Mesenchymal stem cell (in vitro differentiated cells and primary cell): ENCODE measurements at regions not wholly inside any gene's neighbourhood (a gene's known extent, or its start where the extent isn't known, plus 50 kb on each side); places are given as distances from the start of the nearest gene placed in this dataset.

Experiments
- DNase-seq: peaks from one replicate; pipeline ENCODE4 v3.0.0-alpha.2; 2013
- H2AFZ ChIP-seq: one replicate; pipeline ENCODE4 v1.6.1; 2013; ENCODE audit warnings: low read depth, mild to moderate bottlenecking, control low read depth, inconsistent platforms, low read length, moderate library complexity
- H2AK5ac ChIP-seq: 2 replicates; pipeline ENCODE4 v1.6.1; 2013; ENCODE audit warnings: low read length, moderate library complexity, mild to moderate bottlenecking, inconsistent platforms; ENCODE audit not compliant: severe bottlenecking
- H2BK120ac ChIP-seq: one replicate; pipeline ENCODE4 v1.6.1; 2013; ENCODE audit warnings: low read depth, mild to moderate bottlenecking, inconsistent platforms, low read length, moderate library complexity
- H2BK12ac ChIP-seq, 2 experiments: one replicate each; pipeline ENCODE4 v1.6.1; 2013; ENCODE audit warnings: inconsistent platforms in 2 of 2, low read length in 2 of 2, mild to moderate bottlenecking in 2 of 2, moderate library complexity in 2 of 2, control low read depth in 1 of 2
- H2BK15ac ChIP-seq: one replicate; pipeline ENCODE4 v1.6.1; 2013; ENCODE audit warnings: mild to moderate bottlenecking, low read depth, inconsistent platforms; ENCODE audit not compliant: poor library complexity, severe bottlenecking
- H2BK5ac ChIP-seq: 2 replicates; pipeline ENCODE4 v1.6.1; 2013; ENCODE audit warnings: low read depth, mild to moderate bottlenecking, low read length, control low read depth, inconsistent platforms; ENCODE audit not compliant: poor library complexity, severe bottlenecking
- H3K14ac ChIP-seq, 2 experiments: one replicate each; pipeline ENCODE4 v1.6.1; 2013; ENCODE audit warnings: inconsistent platforms in 2 of 2, low read length in 2 of 2, control low read depth in 1 of 2, mild to moderate bottlenecking in 1 of 2, moderate library complexity in 1 of 2
- H3K18ac ChIP-seq, 2 experiments: one replicate each; pipeline ENCODE4 v1.6.1; 2013; ENCODE audit warnings: inconsistent platforms in 2 of 2, low read length in 2 of 2, control low read depth in 1 of 2, low read depth in 1 of 2, mild to moderate bottlenecking in 1 of 2
- H3K23ac ChIP-seq, 2 experiments: one replicate each; pipeline ENCODE4 v1.6.1; 2013; ENCODE audit warnings: inconsistent platforms in 2 of 2, low read length in 2 of 2, mild to moderate bottlenecking in 2 of 2, moderate library complexity in 2 of 2, control low read depth in 1 of 2
- H3K27ac ChIP-seq: 2 replicates; pipeline ENCODE4 v1.5.1; 2013; ENCODE audit warnings: mild to moderate bottlenecking, moderate library complexity, low read length, control low read depth, inconsistent platforms; ENCODE audit not compliant: poor library complexity, severe bottlenecking
- H3K27me3 ChIP-seq, 2 experiments: 2 replicates each; pipeline versions ENCODE4 v1.6.1 to v1.7.0; 2013; ENCODE audit warnings: low read length in 2 of 2, mild to moderate bottlenecking in 2 of 2, moderate library complexity in 2 of 2, control low read depth in 1 of 2, inconsistent platforms in 1 of 2; ENCODE audit not compliant: control insufficient read depth in 1 of 2, insufficient read depth in 1 of 2
- H3K36me3 ChIP-seq, 2 experiments: 2 replicates each; pipeline versions ENCODE4 v1.6.1 to v1.7.0; 2013; ENCODE audit warnings: low read length in 2 of 2, control low read depth in 1 of 2, inconsistent platforms in 1 of 2, low read depth in 1 of 2, mild to moderate bottlenecking in 1 of 2; ENCODE audit not compliant: insufficient read depth in 2 of 2, control insufficient read depth in 1 of 2
- H3K4ac ChIP-seq, 2 experiments: one replicate each; pipeline ENCODE4 v1.6.1; 2013; ENCODE audit warnings: inconsistent platforms in 2 of 2, low read length in 2 of 2, mild to moderate bottlenecking in 2 of 2, moderate library complexity in 2 of 2, control low read depth in 1 of 2, low read depth in 1 of 2
- H3K4me1 ChIP-seq: 2 replicates; pipeline ENCODE4 v1.6.1; 2013; ENCODE audit warnings: low read depth, low read length, control low read depth; ENCODE audit not compliant: control insufficient read depth, insufficient read depth
- H3K4me2 ChIP-seq: 2 replicates; pipeline ENCODE4 v1.6.1; 2013; ENCODE audit warnings: low read length, mild to moderate bottlenecking, inconsistent platforms; ENCODE audit not compliant: poor library complexity, severe bottlenecking
- H3K4me3 ChIP-seq, 2 experiments: 2 replicates each; pipeline versions ENCODE4 v1.5.1 to v1.7.0; 2013; ENCODE audit warnings: low read length in 2 of 2, mild to moderate bottlenecking in 2 of 2, control low read depth in 1 of 2, low read depth in 1 of 2; ENCODE audit not compliant: insufficient read depth in 1 of 2
- H3K79me1 ChIP-seq: replicated peaks from 2 replicates; pipeline ENCODE4 v1.6.1; 2013; ENCODE audit warnings: mild to moderate bottlenecking, control low read depth, low read length, inconsistent platforms; ENCODE audit not compliant: poor library complexity, severe bottlenecking
- H3K9ac ChIP-seq: 2 replicates; pipeline ENCODE4 v1.7.0; 2013; ENCODE audit warnings: mild to moderate bottlenecking, low read length, moderate library complexity
- H3K9me3 ChIP-seq: 2 replicates; pipeline ENCODE4 v1.7.0; 2013; ENCODE audit warnings: mild to moderate bottlenecking, low read length; ENCODE audit not compliant: control insufficient read depth
- H4K8ac ChIP-seq: one replicate; pipeline ENCODE4 v1.6.1; 2013; ENCODE audit warnings: inconsistent platforms, mild to moderate bottlenecking, low read length, moderate library complexity
- H4K91ac ChIP-seq: one replicate; pipeline ENCODE4 v1.6.1; 2013; ENCODE audit warnings: mild to moderate bottlenecking, low read length, inconsistent platforms
- WGBS: methylation state at CpG from one replicate; pipeline ENCODE4 v1.1.7; 2013; ENCODE audit warnings: mixed read lengths; 5-methylcytosine and 5-hydroxymethylcytosine counted together

DNA sequence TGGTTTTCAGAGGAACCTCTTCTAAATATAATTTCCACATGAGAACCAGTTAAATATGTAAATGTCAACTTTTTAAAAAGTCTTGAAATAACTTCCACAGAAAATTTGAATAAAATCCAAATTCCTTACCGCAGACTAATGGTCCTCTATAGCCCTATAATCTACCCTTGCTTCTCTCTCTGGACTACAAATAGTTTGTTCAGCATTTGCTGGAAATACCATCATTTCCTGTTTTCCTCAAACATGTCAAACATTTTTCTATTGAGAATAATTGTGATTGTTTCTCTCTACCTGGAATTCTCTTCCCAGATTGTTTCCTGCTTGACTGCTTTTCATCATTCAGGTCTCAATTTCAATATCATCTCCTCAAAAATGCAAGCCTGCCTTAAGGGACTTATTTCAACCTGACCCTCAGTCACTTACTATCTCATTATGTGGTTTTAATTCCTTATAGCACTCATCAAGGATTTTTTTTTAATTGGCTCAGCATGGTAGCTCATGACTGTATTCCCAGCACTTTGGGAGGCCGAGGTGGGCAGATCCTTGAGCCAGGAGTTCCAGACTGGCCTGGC, 898.9 kb upstream of the MIR17HG start:
- Histone ChIP-seq H3K4ac (no peak overlapping the region), H3K14ac (no peak overlapping the region), H2BK5ac (no peak overlapping the region), H2BK12ac (no peak overlapping the region), H3K27me3 (no peaks in the 10 kb centered on the region), H2AFZ (no peak overlapping the region), H3K23ac (no peak overlapping the region), H3K36me3 (no peaks in the 10 kb centered on the region), H3K9me3 (no peaks in the 10 kb centered on the region), H2AK5ac (no peak overlapping the region), H4K8ac (no peak overlapping the region), H3K4me1 (peaks cover 8% of the 10 kb centered on the region), H2BK15ac (no peak overlapping the region), H4K91ac (no peak overlapping the region), H3K79me1 (no peaks in the 10 kb centered on the region), H3K18ac (no peak overlapping the region), H3K27ac (peak overlapping the region; percentile 40), H3K9ac (no peak overlapping the region), H3K4me3 (no peak overlapping the region), H3K4me2 (no peak overlapping the region), H2BK120ac (no peak overlapping the region)
- WGBS, result 90% methylated on average over 2 of the region's 2 CpGs
- no peak for DNase-seq

DNA sequence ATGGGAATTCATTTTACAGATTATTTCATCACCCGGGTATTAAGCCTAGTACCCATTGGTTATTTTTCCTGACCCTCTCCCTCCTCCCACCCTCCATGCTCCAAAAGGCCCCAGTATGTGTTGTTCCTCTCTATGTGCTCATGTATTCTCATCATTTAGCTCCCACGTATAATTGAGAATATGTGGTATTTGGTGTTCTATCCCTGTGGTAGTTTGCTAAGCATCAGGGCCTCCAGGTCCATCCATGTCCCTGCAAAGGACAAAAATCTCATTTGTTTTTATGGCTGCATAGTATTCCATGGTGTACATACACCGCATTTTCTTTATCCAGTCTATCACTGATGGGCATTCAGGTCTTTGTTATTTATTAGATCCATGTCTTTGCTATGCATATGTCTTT, 894.1 kb upstream of the MIR17HG start:
- DNase-seq, result no peak
- WGBS, result 83% methylated on average over 1 of the region's 3 CpGs
- H3K9me3 ChIP-seq, result no peaks in the 10 kb centered on the region

DNA sequence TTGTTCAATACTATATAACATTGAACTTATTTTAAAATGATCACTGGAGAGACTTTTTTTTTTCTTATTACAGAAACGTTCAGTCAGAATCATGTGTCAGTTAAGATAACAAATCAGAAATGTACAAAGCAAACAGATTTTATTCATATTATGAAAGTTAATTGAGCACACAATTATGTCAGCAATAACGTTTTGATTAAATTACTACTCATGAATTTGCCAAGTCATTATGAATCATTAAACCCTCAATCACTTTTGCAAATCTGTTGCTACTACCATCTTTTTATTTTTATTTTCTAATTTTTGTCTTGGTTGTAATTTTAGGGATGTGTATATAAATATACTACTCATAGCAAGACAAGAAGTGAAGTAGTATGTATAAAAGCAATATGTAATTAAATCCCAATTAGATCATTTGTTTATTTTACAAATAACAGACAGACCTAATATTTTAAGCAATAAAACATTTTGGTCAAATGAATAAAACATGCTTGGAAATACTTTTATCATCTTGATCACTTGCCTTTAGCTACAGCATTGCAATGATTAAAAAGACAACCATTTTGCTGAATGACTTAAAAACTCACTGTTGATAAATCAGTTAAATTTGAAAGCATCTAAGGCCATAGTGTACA, 893.4 kb upstream of the MIR17HG start:
- Histone ChIP-seq H4K8ac (no peak overlapping the region), H2BK5ac (no peak overlapping the region), H2BK12ac (no peak overlapping the region), H2BK120ac (no peak overlapping the region), H3K9ac (no peak overlapping the region), H3K4me2 (no peak overlapping the region), H3K18ac (no peak overlapping the region), H3K27ac (no peak overlapping the region), H3K79me1 (no peaks in the 10 kb centered on the region), H3K27me3 (no peaks in the 10 kb centered on the region), H2AFZ (no peak overlapping the region), H4K91ac (no peak overlapping the region), H3K4me1 (no peaks in the 10 kb centered on the region), H3K4ac (no peak overlapping the region), H2BK15ac (no peak overlapping the region), H3K14ac (no peak overlapping the region), H3K9me3 (no peaks in the 10 kb centered on the region), H3K4me3 (no peak overlapping the region), H3K36me3 (no peaks in the 10 kb centered on the region), H2AK5ac (no peak overlapping the region), H3K23ac (no peak overlapping the region)
- no CpG with 5 or more reads among the region's 2 CpGs for WGBS
- DNase-seq, result no peak

More for the DNA sequence above, 894.1 kb upstream of the MIR17HG start:
- Histone ChIP-seq H3K4me1 (no peaks in the 10 kb centered on the region), H2AFZ (no peak overlapping the region), H3K23ac (no peak overlapping the region), H3K36me3 (no peaks in the 10 kb centered on the region), H3K4ac (no peak overlapping the region), H3K4me2 (no peak overlapping the region), H3K18ac (no peak overlapping the region), H2BK12ac (no peak overlapping the region), H4K91ac (no peak overlapping the region), H3K14ac (no peak overlapping the region), H2AK5ac (no peak overlapping the region), H3K9ac (no peak overlapping the region), H3K4me3 (no peak overlapping the region), H2BK120ac (no peak overlapping the region), H2BK15ac (no peak overlapping the region), H2BK5ac (no peak overlapping the region), H3K79me1 (no peaks in the 10 kb centered on the region), H3K27me3 (no peaks in the 10 kb centered on the region), H3K27ac (no peak overlapping the region), H4K8ac (no peak overlapping the region)

DNA sequence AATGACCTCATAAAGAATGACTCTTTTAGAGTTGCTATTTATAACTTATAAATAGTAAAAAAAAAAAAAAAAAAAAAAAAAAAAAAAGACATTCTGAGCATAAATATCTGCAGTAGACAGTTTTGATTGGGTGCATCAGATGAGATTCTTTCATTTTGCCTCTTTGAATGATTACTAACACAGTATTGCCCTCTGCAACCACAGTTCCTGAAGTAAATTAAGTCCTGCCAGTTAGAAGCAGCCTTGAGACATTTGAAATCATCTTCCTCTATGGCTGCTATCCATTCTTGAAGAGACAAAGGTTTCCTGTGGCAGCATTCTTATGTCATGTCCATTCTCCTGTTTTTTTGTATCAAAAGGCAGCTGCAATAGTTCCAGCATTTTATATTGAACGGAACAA, 892.4 kb upstream of the MIR17HG start:
- no peak overlapping the region for H3K23ac ChIP-seq
- no peak overlapping the region for H4K91ac ChIP-seq
- no CpG with 5 or more reads among the region's 1 CpG for WGBS

More for the DNA sequence above, 892.4 kb upstream of the MIR17HG start:
- no peaks in the 10 kb centered on the region for H3K9me3 ChIP-seq
- no peak for DNase-seq
- H2AK5ac ChIP-seq, result no peak overlapping the region
- no peak overlapping the region for H3K9ac ChIP-seq
- H3K27me3 ChIP-seq, result no peaks in the 10 kb centered on the region
- H2BK5ac ChIP-seq, result no peak overlapping the region
- no peak overlapping the region for H3K18ac ChIP-seq
- no peak overlapping the region for H3K4ac ChIP-seq
- no peak overlapping the region for H2BK12ac ChIP-seq
- no peak overlapping the region for H3K4me3 ChIP-seq
- H2BK15ac ChIP-seq, result no peak overlapping the region
- H4K8ac ChIP-seq, result no peak overlapping the region
- H3K27ac ChIP-seq, result no peak overlapping the region
- H2AFZ ChIP-seq, result no peak overlapping the region
- no peak overlapping the region for H3K4me2 ChIP-seq
- no peaks in the 10 kb centered on the region for H3K4me1 ChIP-seq
- H3K14ac ChIP-seq, result no peak overlapping the region
- no peaks in the 10 kb centered on the region for H3K79me1 ChIP-seq
- no peak overlapping the region for H2BK120ac ChIP-seq
- no peaks in the 10 kb centered on the region for H3K36me3 ChIP-seq
